ENCODE measurements at regions not wholly inside any gene's neighbourhood (a gene's known extent, or its start where the extent isn't known, plus 50 kb on each side); places are given as distances from the start of the nearest gene placed in this dataset.

DNA sequence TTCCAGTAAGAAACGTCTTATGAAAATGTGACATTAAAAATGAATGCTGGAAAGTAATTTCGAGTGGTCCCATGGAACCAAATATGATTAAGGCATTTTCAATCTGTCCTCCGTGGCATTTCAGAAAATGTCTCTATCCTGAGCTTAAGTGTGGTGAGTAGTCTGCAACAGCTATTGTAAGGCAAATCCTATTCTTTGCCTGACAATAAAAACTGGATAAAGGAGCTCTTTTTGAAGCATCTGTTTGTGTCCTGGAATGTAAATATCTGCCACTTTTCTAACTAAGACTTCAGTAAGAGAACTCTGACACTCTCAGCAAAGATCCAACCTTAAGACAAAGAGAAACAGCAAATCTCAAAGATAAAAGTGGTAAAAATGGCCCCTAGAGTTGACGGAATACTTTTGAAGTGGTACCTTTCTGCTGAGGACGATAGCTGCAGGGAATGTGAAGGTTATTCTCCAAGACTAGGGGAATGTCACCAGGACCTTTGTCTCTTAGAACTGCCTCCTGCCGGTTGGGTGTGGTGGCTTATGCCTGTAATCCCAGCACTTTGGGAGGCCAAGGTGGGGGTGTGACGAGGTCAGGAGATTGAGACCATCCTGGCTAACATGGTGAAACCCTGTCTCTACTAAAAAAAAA is 486.7 kb upstream of the ZP4 start:
- TF ChIP-seq POLR2A (IDR thresholded peaks at IDR 0.05) = no peak
- TF ChIP-seq CTCF (IDR thresholded peaks at IDR 0.05) = no peak
- no peaks in the 10 kb centered on the region for H3K9me3 ChIP-seq (replicated peaks in 1 of 3)
- H3K36me3 ChIP-seq (replicated peaks in 1 of 2) = no peaks in the 10 kb centered on the region
- DNase-seq = no peak
- WGBS, 4 donors = 68 to 72% (median 70%) methylated on average over 7 of the region's 7 CpGs
- no peak overlapping the region for H3K27ac ChIP-seq
- H3K4me1 ChIP-seq (replicated peaks in 1 of 2) = no peaks in the 10 kb centered on the region
- no peak overlapping the region for H3K4me3 ChIP-seq
- H3K27me3 ChIP-seq = no peaks in the 10 kb centered on the region
- intact Hi-C loops (cut with DNase I) = no loop called here

DNA sequence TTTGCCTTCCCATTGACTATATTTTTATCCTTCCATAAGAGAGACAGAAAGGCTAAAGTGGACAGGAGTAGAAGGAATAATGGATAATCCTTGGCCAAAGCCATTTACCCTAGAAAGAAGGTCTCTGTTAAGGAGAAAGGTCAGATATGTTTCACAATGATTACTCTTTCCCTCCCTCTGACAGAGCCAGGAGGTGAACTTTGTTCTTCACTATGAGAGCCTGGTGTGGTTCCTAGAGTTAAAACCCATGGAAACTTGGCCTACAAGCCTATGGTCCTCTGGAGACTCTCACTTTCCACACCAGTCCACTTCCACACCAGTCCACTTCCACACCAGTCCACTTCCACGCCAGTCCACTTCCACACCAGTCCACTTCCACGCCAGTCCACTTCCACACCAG is 479.9 kb upstream of the ZP4 start:
- intact Hi-C loops (cut with DNase I) = no loop called here
- Histone ChIP-seq H3K27me3 (no peaks in the 10 kb centered on the region), H3K9me3 (replicated peaks in 1 of 3) (no peaks in the 10 kb centered on the region), H3K4me3 (no peak overlapping the region), H3K27ac (no peak overlapping the region), H3K4me1 (replicated peaks in 1 of 2) (no peaks in the 10 kb centered on the region), H3K36me3 (replicated peaks in 1 of 2) (no peaks in the 10 kb centered on the region)
- TF ChIP-seq POLR2A (IDR thresholded peaks at IDR 0.05) (no peak), CTCF (IDR thresholded peaks at IDR 0.05) (no peak)
- WGBS, 4 donors = 76 to 92% (median 79%) methylated on average over 2 of the region's 2 CpGs
- no peak for DNase-seq

- Histone ChIP-seq H3K4me3 (no peak overlapping the region), H3K9me3 (replicated peaks in 1 of 3) (no peaks in the 10 kb centered on the region), H3K27me3 (no peaks in the 10 kb centered on the region), H3K27ac (no peak overlapping the region), H3K36me3 (replicated peaks in 1 of 2) (no peaks in the 10 kb centered on the region), H3K4me1 (replicated peaks in 1 of 2) (no peaks in the 10 kb centered on the region)
- DNase-seq = no peak
- WGBS, 4 donors = 76 to 86% (median 81%) methylated on average over 4 of the region's 4 CpGs
- intact Hi-C loops (cut with DNase I) = no loop called here
- TF ChIP-seq CTCF (IDR thresholded peaks at IDR 0.05) (no peak), POLR2A (IDR thresholded peaks at IDR 0.05) (no peak)
Measured at GRCh38 chr1:238364214-238364892, 473.6 kb upstream of the ZP4 start.

- intact Hi-C loops (cut with DNase I) = no loop called here
- no peak for TF ChIP-seq CTCF (IDR thresholded peaks at IDR 0.05)
- no peak for TF ChIP-seq POLR2A (IDR thresholded peaks at IDR 0.05)
- Histone ChIP-seq H3K9me3 (replicated peaks in 1 of 3) (no peaks in the 10 kb centered on the region), H3K27me3 (no peaks in the 10 kb centered on the region), H3K36me3 (replicated peaks in 1 of 2) (no peaks in the 10 kb centered on the region), H3K4me3 (no peak overlapping the region), H3K27ac (no peak overlapping the region), H3K4me1 (replicated peaks in 1 of 2) (no peaks in the 10 kb centered on the region)
- WGBS, 4 donors = 76 to 83% (median 79%) methylated on average over 7 of the region's 7 CpGs
- no peak for DNase-seq
Measured at GRCh38 chr1:238360474-238360873, 469.8 kb upstream of the ZP4 start.

Data from adrenal gland (tissue), 9 donors.